GM18951 (cell line): ENCODE measurements at regions not wholly inside any gene's neighbourhood (a gene's known extent, or its start where the extent isn't known, plus 50 kb on each side); places are given as distances from the start of the nearest gene placed in this dataset.

ENCODE experiments used
- POLR2A ChIP-seq: IDR thresholded peaks from 4 replicates; pipeline ENCODE4 v1.6.1; 2011; ENCODE audit warnings: mild to moderate bottlenecking; ENCODE audit not compliant: insufficient read length, insufficient read depth; ENCODE audit errors: extremely low read depth
- in situ Hi-C: fragments of 300-500 bp; cut with MboI; formaldehyde crosslinking; loops from one replicate; pipeline ENCODE4 v1.12.0; 2022; ENCODE audit warnings: low sequenced_read_pairs, mixed read lengths, inconsistent platforms; ENCODE audit not compliant: unreplicated experiment

- TF ChIP-seq POLR2A: no peak
- in situ Hi-C loops: no loop called here
Observed at GRCh38 chr5:60354311-60354710, 345.7 kb downstream of the DEPDC1B start.

GRCh38 chr5:60352992-60353599, 346.9 kb downstream of the DEPDC1B start:
- no peak for TF ChIP-seq POLR2A
- in situ Hi-C loops: no loop called here

DNA sequence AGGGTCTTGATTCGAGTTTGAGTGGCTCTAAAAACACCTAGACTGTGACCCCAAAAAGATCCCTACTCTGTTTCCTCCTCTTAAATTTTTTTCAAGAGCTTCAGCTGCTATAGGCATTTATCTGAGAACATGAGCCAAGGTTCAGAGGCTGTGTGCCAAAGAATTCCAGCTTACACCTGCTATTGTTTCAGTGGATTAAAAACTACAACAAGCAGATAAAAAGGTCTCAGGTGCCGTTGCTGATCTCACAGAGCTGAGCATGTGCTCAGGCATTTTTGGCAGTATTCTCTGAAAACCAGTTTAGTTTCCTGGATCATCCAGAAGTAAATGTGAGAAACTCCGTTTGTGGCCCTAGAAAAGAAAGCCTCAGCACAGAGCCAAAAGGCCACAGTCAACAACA, 349.2 kb downstream of the DEPDC1B start:
- in situ Hi-C loops: no loop called here
- TF ChIP-seq POLR2A: no peak

DNA sequence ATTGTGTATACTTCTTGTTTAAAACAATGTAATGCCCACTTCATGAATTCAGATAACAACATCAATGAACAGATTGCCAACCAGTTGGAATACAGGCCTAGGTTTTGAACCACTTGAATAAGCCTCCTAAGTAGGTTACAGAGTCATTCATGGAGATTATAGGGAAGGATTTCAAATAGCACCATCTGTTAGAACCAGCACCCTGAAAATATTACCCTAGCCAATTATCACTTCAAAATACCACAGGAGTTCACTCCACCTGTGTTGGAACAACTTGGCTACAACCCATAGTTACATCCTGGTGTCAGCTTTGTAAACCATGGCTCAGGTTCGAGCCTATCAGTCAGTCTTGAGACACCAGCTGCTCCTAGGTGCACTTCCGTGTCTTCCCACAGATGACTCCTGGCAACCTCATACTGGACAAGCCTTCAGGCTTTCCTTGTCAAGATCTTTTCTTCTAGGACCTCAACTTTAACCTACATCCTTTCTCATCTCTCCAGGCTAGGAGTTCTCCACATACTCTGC, 350.0 kb downstream of the DEPDC1B start:
- no peak for TF ChIP-seq POLR2A
- in situ Hi-C loops: no loop called here

DNA sequence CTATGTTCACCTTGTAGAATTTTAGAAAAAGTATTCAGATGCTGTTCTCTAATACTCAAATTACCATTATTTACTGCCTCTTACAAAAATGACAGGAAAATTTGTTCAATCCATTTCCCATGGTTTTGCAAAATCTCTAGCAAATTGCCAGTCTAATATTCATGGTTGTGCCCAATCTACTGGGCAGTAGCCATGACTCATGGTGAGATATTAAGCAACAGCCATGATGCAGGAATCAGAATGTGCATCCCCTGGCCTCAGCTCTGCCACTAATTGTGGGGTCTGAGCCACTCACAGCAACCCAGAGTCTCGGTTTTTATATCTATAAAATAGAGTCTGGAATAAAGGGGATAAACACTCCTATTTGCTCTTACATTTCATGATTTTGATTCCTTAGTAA, 353.6 kb downstream of the DEPDC1B start:
- in situ Hi-C loops: no loop called here
- TF ChIP-seq POLR2A: no peak

DNA sequence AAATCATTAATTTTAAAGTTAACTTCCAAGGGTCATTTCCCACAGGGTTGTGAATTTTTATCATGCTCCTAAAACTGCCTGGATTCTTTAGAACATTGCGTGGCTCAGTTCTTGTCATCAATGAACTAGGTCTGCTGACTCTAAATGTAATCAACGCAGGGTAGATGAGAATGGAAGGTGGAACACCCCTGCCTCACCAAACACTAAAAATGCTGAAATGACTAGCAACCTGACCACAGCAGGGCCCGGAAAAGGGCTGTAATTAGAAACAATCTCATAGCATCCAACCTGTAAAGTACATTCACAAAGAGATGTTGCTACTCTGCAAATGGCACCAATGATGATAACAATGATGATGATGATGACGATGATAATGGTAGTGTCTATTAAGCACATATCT, 356.9 kb downstream of the DEPDC1B start:
- no peak for TF ChIP-seq POLR2A
- in situ Hi-C loops: no loop called here

DNA sequence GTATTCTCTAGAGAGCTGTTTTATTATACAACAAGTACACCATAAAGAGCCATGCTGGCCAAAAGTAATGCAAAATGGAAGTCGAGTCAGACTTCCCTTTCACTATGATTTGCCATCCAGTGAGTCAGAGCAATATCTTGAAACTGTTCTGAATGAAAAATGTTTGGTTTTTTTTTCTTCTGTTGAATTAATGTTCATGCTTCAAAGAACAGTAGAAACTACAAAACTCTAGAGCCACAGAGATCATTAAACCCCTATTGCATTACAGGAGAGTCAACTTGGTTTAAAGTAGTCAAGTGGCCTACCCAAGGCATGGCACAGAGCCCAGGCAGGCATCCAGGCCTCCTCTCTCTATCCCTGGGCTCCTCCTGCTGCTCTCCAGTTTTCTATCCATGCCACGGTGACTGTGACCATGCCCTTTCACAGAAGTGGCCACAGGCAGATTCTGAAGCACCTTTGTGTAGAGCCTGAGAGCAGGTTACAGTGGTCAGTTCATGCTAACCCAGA, 358.9 kb downstream of the DEPDC1B start:
- no peak for TF ChIP-seq POLR2A
- in situ Hi-C loops: no loop called here

DNA sequence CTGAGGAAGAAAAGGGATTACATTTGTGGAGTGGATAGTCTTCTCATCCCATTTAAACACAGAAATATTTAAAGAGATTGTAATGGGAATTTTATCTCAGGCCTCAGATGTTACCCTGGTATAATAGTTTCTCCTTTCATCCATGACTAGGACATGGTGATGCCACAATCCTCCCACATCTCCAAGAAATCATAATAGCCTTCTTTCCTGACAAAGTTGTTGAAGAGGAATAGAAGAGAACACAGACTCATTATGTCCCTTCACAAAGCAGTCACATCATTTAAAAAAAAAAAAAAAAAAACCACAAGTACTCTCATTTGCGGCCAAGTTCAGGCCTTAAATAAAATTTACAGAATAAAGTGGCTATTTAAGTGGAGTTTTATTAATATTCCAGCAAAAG, 359.6 kb downstream of the DEPDC1B start:
- TF ChIP-seq POLR2A: no peak
- in situ Hi-C loops: no loop called here

DNA sequence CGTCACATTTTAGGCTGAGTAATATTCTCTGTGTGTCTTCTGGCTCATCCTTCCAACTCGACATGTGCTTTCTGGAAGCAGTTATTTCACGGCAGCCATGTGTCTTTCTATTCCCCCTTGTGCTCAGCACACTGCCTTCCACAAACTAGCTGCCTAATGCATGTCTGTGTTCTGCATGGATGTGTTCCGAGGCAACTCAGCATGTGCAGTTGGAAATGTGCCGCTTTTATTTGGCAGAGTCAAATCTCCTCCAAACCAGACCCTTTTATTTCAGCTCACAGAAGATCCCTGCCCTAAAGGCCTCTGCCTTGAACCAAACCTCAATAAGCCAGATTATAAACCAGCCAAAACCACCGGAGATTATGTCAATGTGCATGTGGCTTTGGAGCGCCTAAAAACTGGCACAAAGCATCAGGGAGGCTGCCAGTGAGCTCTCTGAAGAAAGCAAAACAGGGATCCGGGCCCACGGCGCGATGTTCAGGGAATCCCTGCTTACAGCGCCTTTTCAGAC, 360.2 kb downstream of the DEPDC1B start:
- no peak for TF ChIP-seq POLR2A
- in situ Hi-C loops: no loop called here

- in situ Hi-C loops: no loop called here
- TF ChIP-seq POLR2A: no peak
Observed at GRCh38 chr5:60338846-60339245, 361.1 kb downstream of the DEPDC1B start.

DNA sequence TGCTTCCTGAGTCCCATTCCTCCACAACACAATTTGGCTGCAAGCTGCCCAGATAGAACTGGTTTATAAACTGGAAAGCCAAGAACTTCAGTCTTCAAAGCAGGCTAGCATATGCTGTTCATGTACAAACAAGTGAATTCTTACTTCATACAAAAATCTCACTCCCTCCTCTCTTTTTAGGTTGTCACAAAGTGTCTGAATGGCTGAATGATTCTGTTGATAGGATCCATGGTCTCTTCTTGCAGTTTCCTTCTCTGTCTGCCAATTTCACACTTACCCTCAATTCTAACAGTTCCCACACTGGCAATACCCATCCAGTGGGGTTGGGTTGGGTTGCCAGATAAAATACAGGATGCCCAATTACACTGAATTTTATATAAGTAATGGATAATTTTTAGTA, 363.5 kb downstream of the DEPDC1B start:
- in situ Hi-C loops: no loop called here
- TF ChIP-seq POLR2A: no peak

GRCh38 chr5:60335913-60336312, 364.1 kb downstream of the DEPDC1B start:
- TF ChIP-seq POLR2A: no peak
- in situ Hi-C loops: no loop called here

DNA sequence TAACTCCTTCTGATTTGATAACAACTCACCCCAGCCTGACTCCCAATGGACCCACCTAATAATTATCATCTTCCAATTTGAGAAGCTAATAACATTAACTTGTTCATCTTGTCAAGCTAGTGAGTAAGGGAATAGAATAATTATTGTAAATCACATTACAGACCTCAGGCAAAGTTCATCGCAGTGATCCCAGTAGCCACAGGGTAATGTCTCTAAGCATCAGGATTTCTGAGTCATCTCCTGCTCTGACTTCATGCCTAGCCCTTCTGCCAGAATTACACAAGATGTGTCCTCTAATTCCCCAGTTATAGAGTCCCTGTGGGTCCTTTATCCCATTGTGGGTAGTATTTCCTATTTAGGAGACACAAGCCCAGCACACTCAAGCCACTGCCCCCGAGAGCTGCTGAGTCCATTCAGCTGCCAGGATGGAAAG, 365.7 kb downstream of the DEPDC1B start:
- TF ChIP-seq POLR2A: no peak
- in situ Hi-C loops: no loop called here

DNA sequence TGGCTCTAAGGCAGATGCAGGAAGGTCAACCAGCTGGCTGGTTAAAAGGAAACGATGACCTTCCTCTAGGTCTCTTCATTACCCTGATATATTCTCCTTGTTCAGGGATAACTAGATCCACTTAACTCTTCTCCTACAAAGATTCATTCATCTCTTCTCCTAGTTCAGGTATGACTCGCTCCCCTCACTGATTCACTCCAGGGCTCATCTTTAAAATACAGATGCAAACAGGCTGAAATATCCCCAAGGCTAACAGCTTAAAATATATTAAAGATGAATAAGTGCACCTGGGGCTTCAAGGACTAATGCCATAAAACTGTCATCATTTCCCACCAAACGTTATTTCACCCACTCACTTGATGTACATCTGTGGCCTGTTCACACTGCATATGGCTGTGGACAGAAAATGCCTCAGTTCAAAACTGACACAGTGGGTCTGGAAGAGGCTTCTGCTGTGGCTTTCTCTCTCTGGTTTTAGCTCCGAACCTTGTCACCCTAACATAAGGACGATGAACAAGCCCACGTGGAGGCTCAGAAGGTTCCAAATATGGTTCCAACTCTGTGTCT, 366.9 kb downstream of the DEPDC1B start:
- in situ Hi-C loops: no loop called here
- no peak for TF ChIP-seq POLR2A

DNA sequence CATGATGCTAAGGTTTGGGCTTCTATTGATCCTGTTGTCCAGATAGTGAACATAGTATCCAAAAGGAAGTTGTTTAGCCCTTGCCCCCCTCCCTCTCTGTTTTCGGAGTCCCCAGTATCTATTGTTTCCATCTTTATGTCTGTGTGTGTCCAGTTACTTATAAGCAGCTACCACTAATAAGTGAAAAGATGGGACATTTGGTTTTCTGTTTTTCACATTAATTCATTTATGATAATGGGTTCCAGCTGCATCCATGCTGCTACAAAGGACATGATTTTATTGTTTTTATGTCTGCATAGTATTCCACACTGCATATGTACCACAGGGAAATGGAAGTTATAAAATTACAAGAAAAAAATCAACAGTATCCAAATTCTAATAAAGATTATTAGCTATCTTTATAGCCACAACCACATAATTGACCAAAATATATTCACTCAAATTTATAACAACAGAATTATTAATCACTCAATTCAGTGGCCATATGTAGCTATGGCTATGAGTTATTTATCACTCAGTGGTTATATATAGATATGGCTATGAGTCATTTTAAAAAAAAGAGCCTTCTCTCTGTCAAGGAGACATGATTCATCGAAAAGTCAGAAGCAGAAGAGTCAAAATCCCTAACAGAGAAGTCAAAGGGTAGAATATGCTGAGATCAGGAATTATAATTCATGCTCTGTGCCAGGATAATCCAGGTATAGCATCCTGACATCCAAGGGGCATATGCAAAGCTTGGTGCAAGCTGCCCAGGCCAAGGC, 367.5 kb downstream of the DEPDC1B start:
- in situ Hi-C loops: no loop called here
- TF ChIP-seq POLR2A: no peak
